ENCODE measurements at regions not wholly inside any gene's neighbourhood (a gene's known extent, or its start where the extent isn't known, plus 50 kb on each side); places are given as distances from the start of the nearest gene placed in this dataset.

GRCh38 chr16:5487728-5488127 is 390.1 kb upstream of the EEF2KMT start:
- Histone ChIP-seq H3K27ac (no peak overlapping the region), H3K27me3 (replicated peaks; ENCODE audit: insufficient read depth) (no peaks in the 10 kb centered on the region), H3K36me3 (ENCODE audit: low read depth) (no peaks in the 10 kb centered on the region), H3K4me1 (ENCODE audit: insufficient read depth) (no peaks in the 10 kb centered on the region), H2AFZ (no peak overlapping the region), H3K4me2 (ENCODE audit: unreplicated experiment) (no peak overlapping the region), H3K9me3 (ENCODE audit: low read depth) (no peaks in the 10 kb centered on the region), H3K79me2 (ENCODE audit: insufficient read depth) (no peaks in the 10 kb centered on the region), H3K9ac (no peak overlapping the region), H3K9me2 (ENCODE audit: insufficient read depth) (no peaks in the 10 kb centered on the region), H4K20me1 (ENCODE audit: insufficient read depth) (no peaks in the 10 kb centered on the region), H3K4me3 (no peak overlapping the region), H3F3A (ENCODE audit: insufficient read depth) (no peaks in the 10 kb centered on the region)
- in situ Hi-C loops (cut with MboI), result no loop called here
- no peak for DNase-seq
- WGBS, 2 experiments (ENCODE audit: low coverage in 1 of 2, low lambda C conversion rate in 2 of 2, missing lambda C conversion rate in 2 of 2), result 13 to 23% methylated on average over 2 of the region's 2 CpGs
- TF ChIP-seq EZH2phosphoT487 (IDR thresholded peaks at IDR 0.05; ENCODE audit: insufficient read depth, low read depth) (no peak), EZH2 (IDR thresholded peaks at IDR 0.05; ENCODE audit: insufficient read depth, poor library complexity, severe bottlenecking) (no peak)

DNA sequence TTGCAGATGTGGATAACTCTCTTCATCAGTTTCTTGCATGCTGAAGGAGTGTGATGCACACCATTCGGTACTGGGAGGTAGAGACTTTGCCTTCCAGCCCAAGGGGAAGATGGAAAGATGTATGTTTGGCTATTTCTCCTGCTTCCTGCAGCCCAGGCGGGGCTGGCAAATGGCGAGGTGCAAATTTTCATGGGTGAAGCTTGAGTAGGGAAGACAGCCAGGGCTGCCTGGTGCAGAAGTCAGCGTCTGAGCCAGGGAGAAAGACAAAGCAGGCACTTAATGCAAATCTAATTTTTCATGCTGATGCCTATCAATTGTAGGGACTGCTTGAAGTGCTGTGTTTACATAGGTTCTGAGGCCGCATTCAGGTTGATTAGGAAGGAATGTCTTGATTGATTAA is 384.7 kb upstream of the EEF2KMT start:
- Histone ChIP-seq H3K79me2 (ENCODE audit: insufficient read depth) (no peaks in the 10 kb centered on the region), H3K27me3 (replicated peaks; ENCODE audit: insufficient read depth) (no peaks in the 10 kb centered on the region), H2AFZ (no peak overlapping the region), H4K20me1 (ENCODE audit: insufficient read depth) (no peaks in the 10 kb centered on the region), H3K4me3 (no peak overlapping the region), H3K36me3 (ENCODE audit: low read depth) (no peaks in the 10 kb centered on the region), H3F3A (ENCODE audit: insufficient read depth) (no peaks in the 10 kb centered on the region), H3K9ac (no peak overlapping the region), H3K27ac (no peak overlapping the region), H3K9me2 (ENCODE audit: insufficient read depth) (no peaks in the 10 kb centered on the region), H3K4me2 (ENCODE audit: unreplicated experiment) (no peak overlapping the region), H3K4me1 (ENCODE audit: insufficient read depth) (no peaks in the 10 kb centered on the region), H3K9me3 (ENCODE audit: low read depth) (no peaks in the 10 kb centered on the region)
- in situ Hi-C loops (cut with MboI), result no loop called here
- WGBS, 2 experiments (ENCODE audit: low coverage in 1 of 2, low lambda C conversion rate in 2 of 2, missing lambda C conversion rate in 2 of 2), result 4 to 7% methylated on average over 5 of the region's 5 CpGs
- no peak for TF ChIP-seq EZH2phosphoT487 (IDR thresholded peaks at IDR 0.05; ENCODE audit: insufficient read depth, low read depth)
- TF ChIP-seq EZH2 (IDR thresholded peaks at IDR 0.05; ENCODE audit: insufficient read depth, poor library complexity, severe bottlenecking), result no peak
- no peak for DNase-seq

DNA sequence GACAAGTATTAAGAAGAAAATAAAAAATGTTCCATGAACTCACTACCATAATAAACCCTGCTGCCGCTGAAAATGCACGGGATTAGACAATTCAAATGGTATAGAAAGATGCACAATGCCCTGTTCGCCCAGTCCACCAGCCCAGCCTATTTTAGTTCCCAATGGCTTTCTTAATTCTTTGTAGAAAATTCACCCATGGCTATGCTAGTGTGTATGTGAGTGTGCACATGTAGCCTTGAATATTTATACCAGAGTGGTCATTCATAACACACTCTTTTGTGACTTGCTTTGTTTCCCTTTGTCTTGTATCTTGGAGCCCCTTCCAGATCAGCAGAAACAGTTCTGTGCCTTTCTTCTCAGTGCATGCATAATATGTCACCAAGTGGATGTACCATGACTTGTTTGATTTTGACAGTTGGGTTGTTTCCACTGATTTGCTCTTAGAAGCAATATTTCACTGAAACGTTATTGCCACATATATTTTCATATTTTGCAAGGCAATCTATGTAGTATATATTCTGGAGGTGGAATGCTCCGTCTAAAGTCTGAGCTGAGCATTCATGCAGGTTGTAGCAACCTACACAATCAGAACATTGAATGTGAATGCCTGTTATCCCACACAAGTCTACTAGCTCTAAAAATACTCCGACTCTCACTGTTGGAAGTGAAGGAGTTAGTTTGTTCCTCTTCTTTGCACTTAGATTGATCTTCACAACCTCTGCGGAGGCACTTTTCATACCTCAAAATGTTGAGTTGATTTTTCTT is 383.0 kb upstream of the EEF2KMT start:
- TF ChIP-seq EZH2 (IDR thresholded peaks at IDR 0.05; ENCODE audit: insufficient read depth, poor library complexity, severe bottlenecking) (no peak), EZH2phosphoT487 (IDR thresholded peaks at IDR 0.05; ENCODE audit: insufficient read depth, low read depth) (no peak)
- Histone ChIP-seq H3K9ac (no peak overlapping the region), H4K20me1 (ENCODE audit: insufficient read depth) (no peaks in the 10 kb centered on the region), H3F3A (ENCODE audit: insufficient read depth) (no peaks in the 10 kb centered on the region), H3K36me3 (ENCODE audit: low read depth) (no peaks in the 10 kb centered on the region), H2AFZ (no peak overlapping the region), H3K27ac (no peak overlapping the region), H3K4me2 (ENCODE audit: unreplicated experiment) (no peak overlapping the region), H3K9me2 (ENCODE audit: insufficient read depth) (no peaks in the 10 kb centered on the region), H3K27me3 (replicated peaks; ENCODE audit: insufficient read depth) (no peaks in the 10 kb centered on the region), H3K79me2 (ENCODE audit: insufficient read depth) (no peaks in the 10 kb centered on the region), H3K4me3 (no peak overlapping the region), H3K9me3 (ENCODE audit: low read depth) (no peaks in the 10 kb centered on the region), H3K4me1 (ENCODE audit: insufficient read depth) (no peaks in the 10 kb centered on the region)
- WGBS, 2 experiments (ENCODE audit: low coverage in 1 of 2, low lambda C conversion rate in 2 of 2, missing lambda C conversion rate in 2 of 2), result 19 to 26% methylated on average over 7 of the region's 7 CpGs
- DNase-seq, result no peak
- in situ Hi-C loops (cut with MboI), result no loop called here

GRCh38 chr16:5479926-5480325 is 382.3 kb upstream of the EEF2KMT start:
- in situ Hi-C loops (cut with MboI), result no loop called here
- TF ChIP-seq EZH2 (IDR thresholded peaks at IDR 0.05; ENCODE audit: insufficient read depth, poor library complexity, severe bottlenecking), result no peak
- TF ChIP-seq EZH2phosphoT487 (IDR thresholded peaks at IDR 0.05; ENCODE audit: insufficient read depth, low read depth), result no peak

More at GRCh38 chr16:5479926-5480325, 382.3 kb upstream of the EEF2KMT start:
- H3K9ac ChIP-seq, result no peak overlapping the region
- H4K20me1 ChIP-seq (ENCODE audit: insufficient read depth), result no peaks in the 10 kb centered on the region
- H3F3A ChIP-seq (ENCODE audit: insufficient read depth), result no peaks in the 10 kb centered on the region
- no peak for DNase-seq
- no peak overlapping the region for H3K4me3 ChIP-seq
- H3K27me3 ChIP-seq (replicated peaks; ENCODE audit: insufficient read depth), result no peaks in the 10 kb centered on the region
- no peaks in the 10 kb centered on the region for H3K36me3 ChIP-seq (ENCODE audit: low read depth)
- 8 to 11% methylated on average over 3 of the region's 3 CpGs for WGBS, 2 experiments (ENCODE audit: low coverage in 1 of 2, low lambda C conversion rate in 2 of 2, missing lambda C conversion rate in 2 of 2)
- no peaks in the 10 kb centered on the region for H3K9me3 ChIP-seq (ENCODE audit: low read depth)
- no peak overlapping the region for H3K27ac ChIP-seq
- no peaks in the 10 kb centered on the region for H3K4me1 ChIP-seq (ENCODE audit: insufficient read depth)
- no peaks in the 10 kb centered on the region for H3K9me2 ChIP-seq (ENCODE audit: insufficient read depth)
- H3K79me2 ChIP-seq (ENCODE audit: insufficient read depth), result no peaks in the 10 kb centered on the region
- no peak overlapping the region for H3K4me2 ChIP-seq (ENCODE audit: unreplicated experiment)
- no peak overlapping the region for H2AFZ ChIP-seq

All from GM23248 (cell line).